ENCODE measurements at regions not wholly inside any gene's neighbourhood (a gene's known extent, or its start where the extent isn't known, plus 50 kb on each side); places are given as distances from the start of the nearest gene placed in this dataset.

DNA sequence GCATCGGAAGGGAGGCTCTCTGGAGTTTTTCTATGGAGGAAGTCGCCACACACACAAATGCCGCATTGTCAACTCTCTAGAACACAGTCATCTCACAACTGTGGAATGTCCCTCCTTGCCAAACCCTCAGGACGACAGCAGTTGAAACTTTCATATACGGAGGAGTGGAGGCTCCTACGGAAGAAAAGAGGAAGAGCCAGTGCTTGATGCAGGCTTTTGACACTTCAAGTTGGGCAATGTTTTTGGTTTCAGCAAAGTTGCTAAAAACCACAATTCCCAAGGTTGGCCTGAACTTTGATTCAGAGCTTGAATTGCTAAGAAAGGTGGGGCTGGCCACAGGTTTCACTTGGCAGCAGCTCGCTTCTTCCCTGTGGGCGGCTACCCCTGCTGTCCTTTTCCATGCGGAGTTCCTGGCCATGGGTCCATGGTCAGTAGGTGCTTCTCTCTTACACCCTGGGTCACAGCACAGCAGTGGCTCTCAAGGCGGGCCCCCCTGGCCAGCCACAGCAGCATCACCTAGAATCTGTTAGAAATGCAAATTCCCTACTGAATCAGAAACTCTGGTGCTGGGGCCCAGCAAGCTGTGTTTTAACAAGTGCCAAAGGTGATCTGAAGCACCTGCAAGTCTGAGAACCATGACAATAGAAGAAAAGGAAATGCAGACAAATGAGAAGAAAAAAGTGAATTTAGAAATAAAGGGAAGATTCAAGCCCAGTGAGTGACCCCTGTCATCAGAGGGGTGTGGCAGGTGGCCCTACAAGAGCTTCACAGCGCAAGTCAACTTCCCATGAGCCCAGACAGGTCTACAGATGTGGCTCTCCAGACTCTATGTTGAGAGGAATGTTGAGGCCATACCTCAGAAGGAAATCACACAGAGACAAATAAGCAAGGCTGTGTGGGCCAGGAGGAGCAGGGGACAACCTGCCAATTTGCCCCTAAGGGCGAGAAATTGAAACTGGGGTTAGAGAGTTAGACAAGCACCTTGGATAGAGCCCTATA lies 856.4 kb downstream of the RNF144A start:
- Histone ChIP-seq H3K4me2 (ENCODE audit: low read length) (no peak overlapping the region), H3K4me3 (ENCODE audit: low read depth, low read length) (no peak overlapping the region), H3K4me1 (no peaks in the 10 kb centered on the region), H3K9ac (no peak overlapping the region), H3K9me3 (ENCODE audit: control insufficient read depth, low read length) (no peaks in the 10 kb centered on the region), H3K79me2 (no peaks in the 10 kb centered on the region), H3K27me3 (ENCODE audit: control insufficient read depth, insufficient read depth, low read length) (no peaks in the 10 kb centered on the region), H3K27ac (no peak overlapping the region), H3K36me3 (ENCODE audit: control insufficient read depth, insufficient read depth, low read length) (no peaks in the 10 kb centered on the region), H2AFZ (no peak overlapping the region)
- TF ChIP-seq CTCF (IDR thresholded peaks at IDR 0.05): no peak

DNA sequence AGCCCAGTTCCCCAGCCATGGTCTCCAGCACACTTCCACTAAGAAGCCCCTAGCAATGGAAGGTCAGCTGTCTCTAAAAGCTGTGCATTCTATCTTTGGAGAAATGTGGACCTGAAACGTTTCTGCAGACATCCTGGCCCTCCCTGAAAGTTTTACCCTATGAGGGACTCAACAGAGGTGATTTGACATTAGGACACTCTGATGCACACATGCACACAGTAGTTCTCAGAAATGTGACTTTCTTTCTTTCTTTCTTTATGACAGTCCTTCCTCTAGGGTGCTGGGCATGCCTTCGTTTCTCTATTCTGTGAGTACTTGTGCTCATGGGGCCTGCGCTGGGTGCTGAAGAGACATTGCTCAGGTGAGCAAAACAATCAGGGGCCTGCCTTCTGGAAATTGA lies 857.3 kb downstream of the RNF144A start:
- no peaks in the 10 kb centered on the region for H3K27me3 ChIP-seq (ENCODE audit: control insufficient read depth, insufficient read depth, low read length)
- H3K36me3 ChIP-seq (ENCODE audit: control insufficient read depth, insufficient read depth, low read length): no peaks in the 10 kb centered on the region
- no peaks in the 10 kb centered on the region for H3K79me2 ChIP-seq

DNA sequence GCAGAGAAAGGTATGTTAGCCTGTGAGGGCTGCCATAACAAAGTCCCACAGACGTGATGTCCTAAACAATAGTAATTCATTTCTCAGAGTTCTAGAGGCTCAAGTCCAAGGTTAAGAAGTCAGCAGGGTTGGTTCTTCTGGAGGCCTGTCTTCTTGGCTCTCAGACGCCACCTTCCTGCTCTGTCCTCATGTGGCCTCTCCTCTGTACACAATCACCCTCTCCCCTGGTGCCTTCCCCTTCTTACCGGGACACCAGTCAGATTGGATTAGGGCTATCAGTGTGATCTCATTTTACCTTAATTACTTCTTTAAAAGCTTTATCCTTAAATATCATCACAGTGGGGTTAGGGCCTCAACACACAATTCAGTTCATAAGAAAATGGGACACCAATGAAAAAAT lies 860.5 kb downstream of the RNF144A start:
- H3K4me3 ChIP-seq (ENCODE audit: low read depth, low read length): no peak overlapping the region
- H3K27me3 ChIP-seq (ENCODE audit: control insufficient read depth, insufficient read depth, low read length): no peaks in the 10 kb centered on the region
- no peak for TF ChIP-seq CTCF (IDR thresholded peaks at IDR 0.05)
- H3K36me3 ChIP-seq (ENCODE audit: control insufficient read depth, insufficient read depth, low read length): no peaks in the 10 kb centered on the region
- H2AFZ ChIP-seq: no peak overlapping the region
- H3K79me2 ChIP-seq: no peaks in the 10 kb centered on the region
- H3K27ac ChIP-seq: no peak overlapping the region
- no peaks in the 10 kb centered on the region for H3K4me1 ChIP-seq
- H3K9ac ChIP-seq: no peak overlapping the region
- no peaks in the 10 kb centered on the region for H3K9me3 ChIP-seq (ENCODE audit: control insufficient read depth, low read length)
- no peak overlapping the region for H3K4me2 ChIP-seq (ENCODE audit: low read length)

More for the DNA sequence above, 857.3 kb downstream of the RNF144A start:
- Histone ChIP-seq H3K9me3 (ENCODE audit: control insufficient read depth, low read length) (no peaks in the 10 kb centered on the region), H3K9ac (no peak overlapping the region), H3K4me1 (no peaks in the 10 kb centered on the region), H3K27ac (no peak overlapping the region), H2AFZ (no peak overlapping the region), H3K4me2 (ENCODE audit: low read length) (no peak overlapping the region), H3K4me3 (ENCODE audit: low read depth, low read length) (no peak overlapping the region)
- no peak for TF ChIP-seq CTCF (IDR thresholded peaks at IDR 0.05)

DNA sequence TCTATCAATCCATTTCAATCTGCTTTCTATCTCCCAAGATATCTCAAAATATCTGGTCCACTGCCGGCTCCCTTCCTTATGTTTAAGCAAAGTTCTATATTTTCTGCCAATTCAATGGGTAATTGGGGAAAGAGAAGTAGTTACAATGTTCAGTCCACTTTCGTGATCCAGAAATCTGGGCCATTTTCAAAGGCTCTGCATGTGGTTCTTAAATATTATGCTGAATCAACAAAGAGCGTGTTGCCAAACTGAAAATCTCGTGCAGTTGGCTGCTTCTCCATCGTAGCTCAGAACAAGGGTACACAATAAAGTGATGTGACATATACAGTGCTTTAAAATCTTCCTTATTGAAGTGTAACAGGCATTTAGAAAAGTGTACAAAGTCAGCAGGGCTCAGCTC lies 863.1 kb downstream of the RNF144A start:
- Histone ChIP-seq H3K4me1 (no peaks in the 10 kb centered on the region), H3K27me3 (ENCODE audit: control insufficient read depth, insufficient read depth, low read length) (no peaks in the 10 kb centered on the region), H3K27ac (no peak overlapping the region), H2AFZ (no peak overlapping the region), H3K4me3 (ENCODE audit: low read depth, low read length) (no peak overlapping the region), H3K9ac (no peak overlapping the region), H3K79me2 (no peaks in the 10 kb centered on the region), H3K4me2 (ENCODE audit: low read length) (no peak overlapping the region), H3K36me3 (ENCODE audit: control insufficient read depth, insufficient read depth, low read length) (no peaks in the 10 kb centered on the region), H3K9me3 (ENCODE audit: control insufficient read depth, low read length) (no peaks in the 10 kb centered on the region)
- TF ChIP-seq CTCF (IDR thresholded peaks at IDR 0.05): no peak

All from parathyroid adenoma (tissue), 2 donors.